AG10803 (cell line): ENCODE measurements at regions not wholly inside any gene's neighbourhood (a gene's known extent, or its start where the extent isn't known, plus 50 kb on each side); places are given as distances from the start of the nearest gene placed in this dataset.

Experiments
- DNase-seq: peaks from one replicate; pipeline ENCODE4 v3.0.0; 2010; ENCODE audit warnings: low read depth
- H3K4me3 ChIP-seq: 2 replicates; pipeline ENCODE4 v1.5.1; 2011; ENCODE audit warnings: mild to moderate bottlenecking, low read length, control low read depth
- CTCF ChIP-seq: conservative IDR thresholded peaks from 2 replicates; pipeline ENCODE4 v1.5.1; 2011; ENCODE audit warnings: mild to moderate bottlenecking, low read length, control low read depth, inconsistent platforms

DNA sequence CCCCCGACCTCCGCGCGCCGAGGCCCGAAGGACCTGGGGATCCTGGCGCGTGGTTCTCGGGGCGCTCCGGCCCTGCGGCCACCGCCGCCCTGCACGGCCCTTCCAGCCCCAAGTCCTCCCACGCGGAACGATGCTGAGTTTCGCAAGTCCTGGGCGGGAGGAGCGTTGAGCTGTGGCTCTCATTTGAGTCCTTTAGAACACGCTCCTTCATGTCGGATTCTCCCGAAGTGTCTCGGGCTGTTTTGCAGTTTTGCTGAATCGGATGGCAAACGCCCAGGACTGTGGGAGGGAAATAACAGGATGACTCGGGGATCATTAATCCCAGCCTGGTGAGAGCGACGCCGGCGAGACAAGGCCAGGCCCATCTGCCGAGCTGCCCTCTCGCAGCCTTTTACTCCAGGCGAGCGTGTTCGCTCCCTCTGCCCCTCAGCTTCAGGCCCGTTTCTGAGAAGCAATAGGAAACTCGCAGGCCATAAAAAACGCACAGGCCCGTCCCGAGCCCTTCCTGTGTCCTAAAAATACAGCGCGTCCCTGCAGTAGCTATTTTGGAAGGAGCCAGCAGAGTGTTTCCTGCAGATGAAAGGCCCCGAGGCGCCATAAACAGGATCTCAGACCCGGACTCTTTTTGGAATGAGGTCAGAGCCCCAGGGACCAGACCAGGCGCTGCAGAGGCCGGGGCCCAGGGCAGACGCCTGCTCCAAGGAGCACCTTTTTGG lies 153.5 kb downstream of the DLL1 start:
- no peak for TF ChIP-seq CTCF
- DNase-seq, result no peak
- H3K4me3 ChIP-seq, result no peak overlapping the region

DNA sequence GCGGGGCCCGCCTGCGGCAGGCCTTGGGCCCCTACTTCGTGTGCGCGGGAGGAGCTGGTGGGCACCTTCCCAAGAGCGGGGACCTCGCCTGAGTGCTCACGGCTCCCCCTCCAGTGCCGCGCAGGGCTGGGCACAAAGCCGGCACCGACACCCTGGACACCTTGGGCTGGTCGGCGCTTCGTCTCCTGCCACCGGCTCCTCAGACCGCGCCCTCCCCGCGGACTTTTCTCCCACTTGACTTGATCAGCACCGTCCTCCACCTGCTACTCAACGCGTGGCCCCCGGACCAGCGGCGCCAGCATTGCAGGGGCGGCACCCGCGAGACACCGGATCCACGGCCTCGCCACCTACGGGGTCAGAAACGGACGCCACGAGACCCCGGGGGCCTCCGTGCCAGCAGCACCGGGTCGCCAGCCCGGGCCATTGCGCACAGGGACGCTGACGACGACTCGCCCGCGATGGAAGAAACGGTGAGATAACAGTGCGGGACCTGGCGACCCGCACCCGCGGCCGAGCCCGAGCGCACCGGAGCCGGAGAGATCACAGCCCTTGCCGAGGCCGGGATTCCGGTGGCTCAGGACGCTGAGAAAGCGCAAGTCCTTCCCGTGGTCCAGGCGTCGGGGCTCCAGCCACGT lies 154.2 kb downstream of the DLL1 start:
- TF ChIP-seq CTCF, result no peak
- DNase-seq, result no peak
- no peak overlapping the region for H3K4me3 ChIP-seq

DNA sequence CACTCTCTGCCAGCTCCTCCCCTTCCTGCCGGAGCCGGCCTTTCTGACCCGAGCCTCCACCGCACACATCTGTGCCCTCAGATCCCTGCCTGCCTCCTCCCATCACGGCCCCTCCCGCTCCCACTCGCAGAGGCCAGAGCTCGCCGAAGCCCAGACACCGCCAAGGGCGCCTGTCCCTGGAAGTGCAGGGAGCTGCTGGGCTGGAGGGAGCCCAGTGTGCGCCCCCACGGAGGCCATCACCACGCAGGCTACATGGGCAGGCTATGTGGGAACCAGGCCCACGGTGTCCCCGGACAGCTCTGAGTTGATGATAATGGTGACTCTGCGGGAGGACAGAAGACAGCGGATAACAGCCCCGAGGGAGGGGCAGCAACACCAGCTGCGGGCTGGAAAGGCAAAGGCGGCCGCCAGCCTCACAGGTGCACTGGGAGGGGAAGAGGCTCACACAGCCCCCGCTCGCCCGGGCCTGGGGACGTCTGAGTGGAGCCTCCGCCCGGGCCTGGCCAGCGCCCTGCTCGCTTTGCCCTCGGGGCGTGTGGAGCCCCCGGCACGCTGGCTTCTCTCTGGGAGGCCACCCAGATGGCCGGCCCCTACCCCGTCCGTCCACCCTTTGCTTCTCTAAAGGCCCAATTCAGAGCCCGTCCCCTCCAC lies 154.9 kb downstream of the DLL1 start:
- no peak overlapping the region for H3K4me3 ChIP-seq
- DNase-seq, result no peak
- no peak for TF ChIP-seq CTCF

- no peak overlapping the region for H3K4me3 ChIP-seq
- no peak for TF ChIP-seq CTCF
- DNase-seq, result no peak
These were observed 155.4 kb downstream of the DLL1 start for GRCh38 chr6:170135461-170135820.

- H3K4me3 ChIP-seq, result no peak overlapping the region
- no peak for DNase-seq
- TF ChIP-seq CTCF, result no peak
These were observed 156.1 kb downstream of the DLL1 start for GRCh38 chr6:170134471-170135440.

DNA sequence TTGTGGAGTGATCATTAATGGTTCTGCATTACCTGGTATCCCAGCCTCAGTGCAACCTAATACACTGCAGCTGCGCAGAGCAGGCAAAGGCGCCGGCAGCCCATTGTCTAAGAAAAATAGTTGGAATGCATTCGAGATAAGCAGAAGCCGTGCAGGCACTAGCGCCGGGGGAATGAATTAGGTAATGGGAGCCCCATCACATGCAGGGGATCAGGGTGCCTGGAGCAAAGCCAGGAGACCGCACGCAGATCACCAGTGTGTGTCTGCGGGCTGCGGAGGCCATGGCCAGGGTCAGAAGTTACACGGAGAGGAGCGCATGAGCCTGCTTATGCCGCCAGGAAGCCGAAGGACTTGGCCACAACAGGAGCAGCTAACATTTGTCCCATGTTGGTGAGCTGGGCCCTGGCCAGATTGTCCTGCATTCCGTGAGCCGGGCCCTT lies 156.8 kb downstream of the DLL1 start:
- no peak for DNase-seq
- no peak for TF ChIP-seq CTCF
- H3K4me3 ChIP-seq, result no peak overlapping the region
